MM.1S (cell line): ENCODE measurements at regions not wholly inside any gene's neighbourhood (a gene's known extent, or its start where the extent isn't known, plus 50 kb on each side); places are given as distances from the start of the nearest gene placed in this dataset.

Experiments used
- EZH2 ChIP-seq: fragments of 300-600 bp; sonication (generic); optimal IDR thresholded peaks from 2 replicates; pipeline ENCODE3; 2017; ENCODE audit warnings: low read depth, mild to moderate bottlenecking, antibody characterized with exemption, low read length, mixed read lengths
- TF ChIP-seq, protein P1 (sequence below): fragments of 300-600 bp; sonication (generic); IDR thresholded peaks from 2 replicates; pipeline ENCODE4 v1.5.1; 2016; ENCODE audit warnings: antibody characterized with exemption, low read length, mixed read lengths

DNA sequence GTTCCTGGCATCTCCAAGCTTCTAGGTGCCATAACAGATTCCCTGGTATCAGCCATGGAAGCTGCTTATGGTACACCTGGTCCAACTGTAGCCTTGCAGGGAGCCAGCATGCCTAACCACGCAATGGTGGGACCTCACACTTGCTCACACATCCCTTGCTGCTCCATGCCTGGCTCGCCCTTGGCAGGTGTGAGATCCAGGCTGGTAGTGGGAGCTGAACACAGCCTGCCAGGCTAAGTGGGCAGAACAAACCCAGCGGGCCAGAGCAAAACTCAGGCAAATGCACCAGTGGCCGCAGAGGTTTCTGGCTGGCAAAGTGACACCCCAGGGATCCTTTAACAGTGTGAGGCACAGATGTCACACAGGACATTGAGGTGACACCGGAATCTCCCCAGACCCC, 185.8 kb downstream of the NDUFA10 start:
- TF ChIP-seq, protein P1, sequence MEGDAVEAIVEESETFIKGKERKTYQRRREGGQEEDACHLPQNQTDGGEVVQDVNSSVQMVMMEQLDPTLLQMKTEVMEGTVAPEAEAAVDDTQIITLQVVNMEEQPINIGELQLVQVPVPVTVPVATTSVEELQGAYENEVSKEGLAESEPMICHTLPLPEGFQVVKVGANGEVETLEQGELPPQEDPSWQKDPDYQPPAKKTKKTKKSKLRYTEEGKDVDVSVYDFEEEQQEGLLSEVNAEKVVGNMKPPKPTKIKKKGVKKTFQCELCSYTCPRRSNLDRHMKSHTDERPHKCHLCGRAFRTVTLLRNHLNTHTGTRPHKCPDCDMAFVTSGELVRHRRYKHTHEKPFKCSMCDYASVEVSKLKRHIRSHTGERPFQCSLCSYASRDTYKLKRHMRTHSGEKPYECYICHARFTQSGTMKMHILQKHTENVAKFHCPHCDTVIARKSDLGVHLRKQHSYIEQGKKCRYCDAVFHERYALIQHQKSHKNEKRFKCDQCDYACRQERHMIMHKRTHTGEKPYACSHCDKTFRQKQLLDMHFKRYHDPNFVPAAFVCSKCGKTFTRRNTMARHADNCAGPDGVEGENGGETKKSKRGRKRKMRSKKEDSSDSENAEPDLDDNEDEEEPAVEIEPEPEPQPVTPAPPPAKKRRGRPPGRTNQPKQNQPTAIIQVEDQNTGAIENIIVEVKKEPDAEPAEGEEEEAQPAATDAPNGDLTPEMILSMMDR, result no peak
- no peak for TF ChIP-seq EZH2
